ENCODE measurements at regions not wholly inside any gene's neighbourhood (a gene's known extent, or its start where the extent isn't known, plus 50 kb on each side); places are given as distances from the start of the nearest gene placed in this dataset.

- Histone ChIP-seq H3F3A (ENCODE audit: low read depth) (peaks cover 16% of the 10 kb centered on the region), H3K36me3 (ENCODE audit: insufficient read depth, low read length) (no peaks in the 10 kb centered on the region), H2AFZ (ENCODE audit: low read length) (peak overlapping the region; percentile 58; the same call in 1 of the 2 replicates), H4K20me1 (ENCODE audit: insufficient read depth, low read length, poor library complexity, severe bottlenecking) (no peaks in the 10 kb centered on the region), H3K9ac (ENCODE audit: low read depth, low read length, poor library complexity, severe bottlenecking) (peak overlapping the region; percentile 85), H3K79me2 (ENCODE audit: insufficient read depth, low read length) (peaks cover 3% of the 10 kb centered on the region; the same call in 1 of the 2 replicates), H3K4me3 (ENCODE audit: low read length, poor library complexity, severe bottlenecking) (peak overlapping the region; percentile 86), H3K27me3 (ENCODE audit: insufficient read depth, low read length, poor library complexity, severe bottlenecking) (no peaks in the 10 kb centered on the region), H3K4me2 (ENCODE audit: low read depth, low read length, poor library complexity, severe bottlenecking) (peak overlapping the region; percentile 95), H3K4me1 (ENCODE audit: insufficient read depth, low read length, poor library complexity, severe bottlenecking) (peaks cover 52% of the 10 kb centered on the region), H3K9me3 (ENCODE audit: insufficient read depth, low read depth, low read length) (no peaks in the 10 kb centered on the region), H3K9me2 (replicated peaks; ENCODE audit: low read depth, low read length) (no peaks in the 10 kb centered on the region)
- TF ChIP-seq CTCF (conservative IDR thresholded peaks at IDR 0.05; ENCODE audit: low read length) (no peak; the same call in 1 of the 2 replicates), EZH2phosphoT487 (IDR thresholded peaks at IDR 0.05; ENCODE audit: borderline replicate concordance) (no peak)
These were observed 110.5 kb upstream of the SLC25A33 start for GRCh38 chr1:9428601-9429341.

- Histone ChIP-seq H4K20me1 (ENCODE audit: insufficient read depth, low read length, poor library complexity, severe bottlenecking) (no peaks in the 10 kb centered on the region), H3K9ac (ENCODE audit: low read depth, low read length, poor library complexity, severe bottlenecking) (peak overlapping the region; percentile 85), H3K4me3 (ENCODE audit: low read length, poor library complexity, severe bottlenecking) (peak overlapping the region; percentile 86), H3F3A (ENCODE audit: low read depth) (peaks cover 16% of the 10 kb centered on the region), H3K27me3 (ENCODE audit: insufficient read depth, low read length, poor library complexity, severe bottlenecking) (no peaks in the 10 kb centered on the region), H3K4me1 (ENCODE audit: insufficient read depth, low read length, poor library complexity, severe bottlenecking) (peaks cover 47% of the 10 kb centered on the region), H3K9me3 (ENCODE audit: insufficient read depth, low read depth, low read length) (no peaks in the 10 kb centered on the region), H3K9me2 (replicated peaks; ENCODE audit: low read depth, low read length) (no peaks in the 10 kb centered on the region), H3K79me2 (ENCODE audit: insufficient read depth, low read length) (peaks cover 3% of the 10 kb centered on the region; the same call in 1 of the 2 replicates), H3K36me3 (ENCODE audit: insufficient read depth, low read length) (no peaks in the 10 kb centered on the region), H2AFZ (ENCODE audit: low read length) (peak overlapping the region; percentile 58; the same call in 1 of the 2 replicates), H3K4me2 (ENCODE audit: low read depth, low read length, poor library complexity, severe bottlenecking) (peak overlapping the region; percentile 95)
- TF ChIP-seq EZH2phosphoT487 (IDR thresholded peaks at IDR 0.05; ENCODE audit: borderline replicate concordance), result no peak
- TF ChIP-seq CTCF (conservative IDR thresholded peaks at IDR 0.05; ENCODE audit: low read length), result no peak
These were observed 109.9 kb upstream of the SLC25A33 start for GRCh38 chr1:9429342-9429711.

- H2AFZ ChIP-seq (ENCODE audit: low read length), result no peak overlapping the region
- H3F3A ChIP-seq (ENCODE audit: low read depth), result no peaks in the 10 kb centered on the region
- H3K9me2 ChIP-seq (replicated peaks; ENCODE audit: low read depth, low read length), result no peaks in the 10 kb centered on the region
- no peaks in the 10 kb centered on the region for H3K27me3 ChIP-seq (ENCODE audit: insufficient read depth, low read length, poor library complexity, severe bottlenecking)
- H3K9me3 ChIP-seq (ENCODE audit: insufficient read depth, low read depth, low read length), result no peaks in the 10 kb centered on the region
- no peak overlapping the region for H3K4me2 ChIP-seq (ENCODE audit: low read depth, low read length, poor library complexity, severe bottlenecking)
- no peak overlapping the region for H3K4me3 ChIP-seq (ENCODE audit: low read length, poor library complexity, severe bottlenecking)
- H3K36me3 ChIP-seq (ENCODE audit: insufficient read depth, low read length), result no peaks in the 10 kb centered on the region
- no peak overlapping the region for H3K9ac ChIP-seq (ENCODE audit: low read depth, low read length, poor library complexity, severe bottlenecking)
- H3K79me2 ChIP-seq (ENCODE audit: insufficient read depth, low read length), result 0 out of 2 replicates have a peak, but pooled peaks cover 1% of the 10 kb centered on the region
- H3K4me1 ChIP-seq (ENCODE audit: insufficient read depth, low read length, poor library complexity, severe bottlenecking), result peaks cover 19% of the 10 kb centered on the region
- H4K20me1 ChIP-seq (ENCODE audit: insufficient read depth, low read length, poor library complexity, severe bottlenecking), result no peaks in the 10 kb centered on the region
- TF ChIP-seq EZH2phosphoT487 (IDR thresholded peaks at IDR 0.05; ENCODE audit: borderline replicate concordance) (no peak), CTCF (conservative IDR thresholded peaks at IDR 0.05; ENCODE audit: low read length) (no peak)
These were observed 104.8 kb upstream of the SLC25A33 start for GRCh38 chr1:9434247-9435152.
